ENCODE measurements at regions not wholly inside any gene's neighbourhood (a gene's known extent, or its start where the extent isn't known, plus 50 kb on each side); places are given as distances from the start of the nearest gene placed in this dataset.
"Not testable (repeated sequence)": the region's sequence is repeated elsewhere in the genome, so short reads cannot be mapped to it uniquely, and the experiment has no call there.

GRCh38 chr1:4062041-4062440 lies 162.0 kb upstream of the C1orf174 start:
- no peak for FAIRE-seq

GRCh38 chr1:4062560-4062959 lies 162.5 kb upstream of the C1orf174 start:
- FAIRE-seq (no peak), DNase-seq (ENCODE audit: insufficient read length, low spot score) (no peak)

More at GRCh38 chr1:4062041-4062440, 162.0 kb upstream of the C1orf174 start:
- no peak for DNase-seq (ENCODE audit: insufficient read length, low spot score)

- FAIRE-seq = no peak
- DNase-seq (ENCODE audit: insufficient read length, low spot score) = no peak
Observed at GRCh38 chr1:4062992-4063391, 162.9 kb upstream of the C1orf174 start.

GRCh38 chr1:4063516-4063915 lies 163.4 kb upstream of the C1orf174 start:
- no peak for FAIRE-seq
- DNase-seq (ENCODE audit: insufficient read length, low spot score) = no peak

- DNase-seq (ENCODE audit: insufficient read length, low spot score) (no peak), FAIRE-seq (no peak)
Observed at GRCh38 chr1:4064150-4064889, 164.2 kb upstream of the C1orf174 start.

- no peak for FAIRE-seq
- no peak for DNase-seq (ENCODE audit: insufficient read length, low spot score)
Observed at GRCh38 chr1:4066860-4067599, 167.0 kb upstream of the C1orf174 start.

GRCh38 chr1:4068076-4068475 lies 168.0 kb upstream of the C1orf174 start:
- DNase-seq (ENCODE audit: insufficient read length, low spot score) = no peak
- no peak for FAIRE-seq

- DNase-seq (ENCODE audit: insufficient read length, low spot score) (no peak), FAIRE-seq (no peak)
Observed at GRCh38 chr1:4071653-4072052, 171.6 kb upstream of the C1orf174 start.

GRCh38 chr1:4072481-4073153 lies 172.5 kb upstream of the C1orf174 start:
- DNase-seq (ENCODE audit: insufficient read length, low spot score) = no peak
- no peak for FAIRE-seq

- DNase-seq (ENCODE audit: insufficient read length, low spot score) (no peak), FAIRE-seq (no peak)
Observed at GRCh38 chr1:4075436-4076225, 175.6 kb upstream of the C1orf174 start.

GRCh38 chr1:4076346-4076745 lies 176.3 kb upstream of the C1orf174 start:
- FAIRE-seq (no peak), DNase-seq (ENCODE audit: insufficient read length, low spot score) (no peak)

GRCh38 chr1:4078091-4078962 lies 178.3 kb upstream of the C1orf174 start:
- FAIRE-seq = not testable (repeated sequence)

GRCh38 chr1:4079815-4080214 lies 179.7 kb upstream of the C1orf174 start:
- DNase-seq (ENCODE audit: insufficient read length, low spot score) (no peak), FAIRE-seq (no peak)

More at GRCh38 chr1:4078091-4078962, 178.3 kb upstream of the C1orf174 start:
- DNase-seq (ENCODE audit: insufficient read length, low spot score) = not testable (repeated sequence)

- FAIRE-seq (no peak), DNase-seq (ENCODE audit: insufficient read length, low spot score) (no peak)
Observed at GRCh38 chr1:4081806-4082711, 182.0 kb upstream of the C1orf174 start.

GRCh38 chr1:4083231-4084047 lies 183.4 kb upstream of the C1orf174 start:
- no peak for FAIRE-seq
- no peak for DNase-seq (ENCODE audit: insufficient read length, low spot score)

- FAIRE-seq (no peak), DNase-seq (ENCODE audit: insufficient read length, low spot score) (no peak)
Observed at GRCh38 chr1:4084048-4084431, 184.0 kb upstream of the C1orf174 start.

GRCh38 chr1:4084446-4084845 lies 184.4 kb upstream of the C1orf174 start:
- no peak for DNase-seq (ENCODE audit: insufficient read length, low spot score)
- FAIRE-seq = no peak

- DNase-seq (ENCODE audit: insufficient read length, low spot score) = no peak
- no peak for FAIRE-seq
Observed at GRCh38 chr1:4084896-4085295, 184.8 kb upstream of the C1orf174 start.

All from GM19239 (cell line).